ENCODE measurements at regions not wholly inside any gene's neighbourhood (a gene's known extent, or its start where the extent isn't known, plus 50 kb on each side); places are given as distances from the start of the nearest gene placed in this dataset.
"Not testable (repeated sequence)": the region's sequence is repeated elsewhere in the genome, so short reads cannot be mapped to it uniquely, and the experiment has no call there.

DNA sequence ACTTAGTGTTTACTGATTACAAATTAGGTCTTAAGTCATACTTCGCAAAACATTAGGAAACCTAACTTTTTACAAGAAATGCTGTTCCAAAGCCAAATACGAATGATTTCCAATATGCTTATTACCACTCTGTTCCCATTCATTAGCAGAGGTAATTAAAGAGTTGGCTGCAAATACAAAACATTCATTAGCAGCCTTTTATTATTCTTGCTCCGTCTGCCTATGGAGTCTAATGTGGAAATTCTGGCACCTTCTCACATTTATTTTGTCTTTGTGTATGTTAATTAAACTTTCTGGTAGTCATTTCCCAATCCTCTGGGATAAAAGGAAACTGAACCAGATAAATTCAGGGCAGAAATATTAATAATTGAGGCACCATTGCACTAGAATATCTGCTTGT is 689.0 kb downstream of the PLOD2 start:
- H3K27me3 ChIP-seq (ENCODE audit: control insufficient read depth, extremely low read depth, insufficient read depth, low read length): no peaks in the 10 kb centered on the region
- no peak overlapping the region for H3K4me3 ChIP-seq (ENCODE audit: control insufficient read depth in 2 of 3, extremely low read depth in 1 of 3, insufficient read depth in 2 of 3, low read depth in 1 of 3, low read length in 3 of 3)
- H3K36me3 ChIP-seq (ENCODE audit: control insufficient read depth in 2 of 2, extremely low read depth in 1 of 2, insufficient read depth in 2 of 2, low read length in 2 of 2): no peaks in the 10 kb centered on the region
- no peaks in the 10 kb centered on the region for H4K20me1 ChIP-seq (ENCODE audit: control insufficient read depth, extremely low read depth, insufficient read depth, low read length)
- no peaks in the 10 kb centered on the region for H3K9me3 ChIP-seq (ENCODE audit: control insufficient read depth, low read depth, low read length)
- TF ChIP-seq, protein P1, sequence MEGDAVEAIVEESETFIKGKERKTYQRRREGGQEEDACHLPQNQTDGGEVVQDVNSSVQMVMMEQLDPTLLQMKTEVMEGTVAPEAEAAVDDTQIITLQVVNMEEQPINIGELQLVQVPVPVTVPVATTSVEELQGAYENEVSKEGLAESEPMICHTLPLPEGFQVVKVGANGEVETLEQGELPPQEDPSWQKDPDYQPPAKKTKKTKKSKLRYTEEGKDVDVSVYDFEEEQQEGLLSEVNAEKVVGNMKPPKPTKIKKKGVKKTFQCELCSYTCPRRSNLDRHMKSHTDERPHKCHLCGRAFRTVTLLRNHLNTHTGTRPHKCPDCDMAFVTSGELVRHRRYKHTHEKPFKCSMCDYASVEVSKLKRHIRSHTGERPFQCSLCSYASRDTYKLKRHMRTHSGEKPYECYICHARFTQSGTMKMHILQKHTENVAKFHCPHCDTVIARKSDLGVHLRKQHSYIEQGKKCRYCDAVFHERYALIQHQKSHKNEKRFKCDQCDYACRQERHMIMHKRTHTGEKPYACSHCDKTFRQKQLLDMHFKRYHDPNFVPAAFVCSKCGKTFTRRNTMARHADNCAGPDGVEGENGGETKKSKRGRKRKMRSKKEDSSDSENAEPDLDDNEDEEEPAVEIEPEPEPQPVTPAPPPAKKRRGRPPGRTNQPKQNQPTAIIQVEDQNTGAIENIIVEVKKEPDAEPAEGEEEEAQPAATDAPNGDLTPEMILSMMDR (optimal IDR thresholded peaks at IDR 0.05 in 1 of 3, IDR thresholded peaks at IDR 0.05 in 1 of 3, conservative IDR thresholded peaks at IDR 0.05 in 1 of 3; ENCODE audit: extremely low read depth in 1 of 3, insufficient read depth in 2 of 3, low read length in 3 of 3): no peak
- TF ChIP-seq EZH2 (IDR thresholded peaks at IDR 0.05; ENCODE audit: low read length): no peak
- no peaks in the 10 kb centered on the region for H3K4me1 ChIP-seq (ENCODE audit: control insufficient read depth, extremely low read depth, insufficient read depth, low read length)
- FAIRE-seq (no peak), DNase-seq (ENCODE audit: low read depth, low spot score) (no peak)
- H3K4me2 ChIP-seq (ENCODE audit: control insufficient read depth, extremely low read depth, insufficient read depth, low read depth, low read length): no peak overlapping the region
- H3K9ac ChIP-seq (ENCODE audit: control insufficient read depth, extremely low read depth, insufficient read depth, low read length): no peak overlapping the region
- no peak overlapping the region for H3K27ac ChIP-seq (ENCODE audit: control insufficient read depth, insufficient read depth, low read length)
- no peaks in the 10 kb centered on the region for H3K79me2 ChIP-seq (ENCODE audit: control insufficient read depth, insufficient read depth, low read length)
- no peaks in the 10 kb centered on the region for H3K9me1 ChIP-seq (ENCODE audit: control insufficient read depth, extremely low read depth, insufficient read depth, low read length)
- H2AFZ ChIP-seq (ENCODE audit: control insufficient read depth, low read length): no peak overlapping the region
- dilution Hi-C loops (cut with MboI; ENCODE audit: extremely low pct_ligation_motif_present, low sequenced_read_pairs): no loop called here

DNA sequence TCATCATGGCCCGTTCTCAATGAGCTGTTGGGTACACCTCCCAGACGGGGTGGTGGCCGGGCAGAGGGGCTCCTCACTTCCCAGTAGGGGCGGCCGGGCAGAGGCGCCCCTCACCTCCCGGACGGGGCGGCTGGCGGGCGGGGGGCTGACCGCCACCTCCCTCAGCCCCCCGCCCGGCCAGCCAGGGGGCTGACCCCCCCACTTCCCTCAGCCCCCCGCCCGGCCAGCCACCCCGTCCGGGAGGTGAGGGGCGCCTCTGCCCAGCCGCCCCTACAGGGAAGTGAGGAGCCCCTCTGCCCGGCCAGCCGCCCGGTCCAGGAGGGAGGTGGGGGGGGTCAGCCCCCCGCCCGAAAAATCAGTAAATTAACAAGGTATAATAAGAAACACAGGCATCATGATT is 678.2 kb downstream of the PLOD2 start:
- FAIRE-seq; H2AFZ ChIP-seq (ENCODE audit: control insufficient read depth, low read length); H4K20me1 ChIP-seq (ENCODE audit: control insufficient read depth, extremely low read depth, insufficient read depth, low read length); H3K9me3 ChIP-seq (ENCODE audit: control insufficient read depth, low read depth, low read length); H3K4me2 ChIP-seq (ENCODE audit: control insufficient read depth, extremely low read depth, insufficient read depth, low read depth, low read length); H3K9me1 ChIP-seq (ENCODE audit: control insufficient read depth, extremely low read depth, insufficient read depth, low read length); H3K4me3 ChIP-seq (ENCODE audit: control insufficient read depth in 2 of 3, extremely low read depth in 1 of 3, insufficient read depth in 2 of 3, low read depth in 1 of 3, low read length in 3 of 3); DNase-seq (ENCODE audit: low read depth, low spot score); H3K36me3 ChIP-seq (ENCODE audit: control insufficient read depth in 2 of 2, extremely low read depth in 1 of 2, insufficient read depth in 2 of 2, low read length in 2 of 2); H3K9ac ChIP-seq (ENCODE audit: control insufficient read depth, extremely low read depth, insufficient read depth, low read length); H3K4me1 ChIP-seq (ENCODE audit: control insufficient read depth, extremely low read depth, insufficient read depth, low read length); H3K27me3 ChIP-seq (ENCODE audit: control insufficient read depth, extremely low read depth, insufficient read depth, low read length); H3K27ac ChIP-seq (ENCODE audit: control insufficient read depth, insufficient read depth, low read length); dilution Hi-C loops (cut with MboI; ENCODE audit: extremely low pct_ligation_motif_present, low sequenced_read_pairs); H3K79me2 ChIP-seq (ENCODE audit: control insufficient read depth, insufficient read depth, low read length): not testable (repeated sequence)

DNA sequence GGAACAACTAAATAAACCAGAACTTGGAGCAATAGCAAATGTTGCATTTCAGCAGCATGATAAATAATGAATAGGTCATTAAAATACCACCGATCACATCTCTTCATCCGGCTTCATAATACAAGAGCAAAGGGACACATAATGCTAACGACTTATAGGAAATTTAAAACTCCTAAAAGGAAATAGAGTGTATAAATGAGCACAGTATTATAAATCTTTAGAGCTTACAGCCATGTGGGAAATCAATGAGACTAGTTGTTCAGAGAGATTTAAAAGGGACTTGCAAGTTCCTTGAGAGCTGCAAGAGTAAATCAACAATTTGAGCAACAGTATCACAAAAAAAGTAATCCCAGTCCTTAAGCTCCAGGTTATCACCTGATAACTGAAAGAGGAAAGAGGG is 677.0 kb downstream of the PLOD2 start:
- Histone ChIP-seq H3K27me3 (ENCODE audit: control insufficient read depth, extremely low read depth, insufficient read depth, low read length) (no peaks in the 10 kb centered on the region), H3K36me3 (ENCODE audit: control insufficient read depth in 2 of 2, extremely low read depth in 1 of 2, insufficient read depth in 2 of 2, low read length in 2 of 2) (no peaks in the 10 kb centered on the region), H3K4me1 (ENCODE audit: control insufficient read depth, extremely low read depth, insufficient read depth, low read length) (no peaks in the 10 kb centered on the region), H3K9me3 (ENCODE audit: control insufficient read depth, low read depth, low read length) (no peaks in the 10 kb centered on the region), H3K79me2 (ENCODE audit: control insufficient read depth, insufficient read depth, low read length) (no peaks in the 10 kb centered on the region), H2AFZ (ENCODE audit: control insufficient read depth, low read length) (no peak overlapping the region), H3K4me2 (ENCODE audit: control insufficient read depth, extremely low read depth, insufficient read depth, low read depth, low read length) (no peak overlapping the region), H3K4me3 (ENCODE audit: control insufficient read depth in 2 of 3, extremely low read depth in 1 of 3, insufficient read depth in 2 of 3, low read depth in 1 of 3, low read length in 3 of 3) (no peak overlapping the region), H3K27ac (ENCODE audit: control insufficient read depth, insufficient read depth, low read length) (no peak overlapping the region), H3K9ac (ENCODE audit: control insufficient read depth, extremely low read depth, insufficient read depth, low read length) (no peak overlapping the region), H4K20me1 (ENCODE audit: control insufficient read depth, extremely low read depth, insufficient read depth, low read length) (no peaks in the 10 kb centered on the region), H3K9me1 (ENCODE audit: control insufficient read depth, extremely low read depth, insufficient read depth, low read length) (no peaks in the 10 kb centered on the region)
- FAIRE-seq (no peak), DNase-seq (ENCODE audit: low read depth, low spot score) (no peak)
- TF ChIP-seq, protein P1 (optimal IDR thresholded peaks at IDR 0.05 in 1 of 3, IDR thresholded peaks at IDR 0.05 in 1 of 3, conservative IDR thresholded peaks at IDR 0.05 in 1 of 3; ENCODE audit: extremely low read depth in 1 of 3, insufficient read depth in 2 of 3, low read length in 3 of 3): no peak
- TF ChIP-seq EZH2 (IDR thresholded peaks at IDR 0.05; ENCODE audit: low read length): no peak
- dilution Hi-C loops (cut with MboI; ENCODE audit: extremely low pct_ligation_motif_present, low sequenced_read_pairs): no loop called here
